Mesendoderm (in vitro differentiated cells): ENCODE measurements at regions not wholly inside any gene's neighbourhood (a gene's known extent, or its start where the extent isn't known, plus 50 kb on each side); places are given as distances from the start of the nearest gene placed in this dataset.
A peak's percentile ranks its signal among the peaks of the same experiment; 100 is the strongest.

ENCODE experiments used
- DNase-seq: peaks from one replicate; pipeline ENCODE4 v3.0.0; 2013
- H2AK5ac ChIP-seq: 2 replicates; pipeline ENCODE4 v1.6.1; 2013; ENCODE audit warnings: low read length, inconsistent platforms
- H2BK120ac ChIP-seq: 2 replicates; pipeline ENCODE4 v1.6.1; 2013; ENCODE audit warnings: low read depth, mild to moderate bottlenecking, low read length, moderate library complexity, mixed read lengths
- H2BK15ac ChIP-seq: replicated peaks from 2 replicates; pipeline ENCODE4 v1.6.1; 2013; ENCODE audit warnings: low read depth, mild to moderate bottlenecking, moderate library complexity
- H2BK5ac ChIP-seq: 2 replicates; pipeline ENCODE4 v1.6.1; 2013; ENCODE audit warnings: low read length, inconsistent platforms
- H3K18ac ChIP-seq: 2 replicates; pipeline ENCODE4 v1.6.1; 2013; ENCODE audit warnings: mild to moderate bottlenecking, low read length, mixed read lengths
- H3K23ac ChIP-seq: one replicate; pipeline ENCODE4 v1.6.1; 2013; ENCODE audit warnings: low read length
- H3K27ac ChIP-seq: 2 replicates; pipeline ENCODE4 v1.5.1; 2013; ENCODE audit warnings: low read depth, mild to moderate bottlenecking, inconsistent platforms, low read length, moderate library complexity
- H3K27me3 ChIP-seq: 2 replicates; pipeline ENCODE4 v1.6.1; 2013; ENCODE audit warnings: low read length, control low read depth, mild to moderate bottlenecking, inconsistent platforms; ENCODE audit not compliant: insufficient read depth, poor library complexity
- H3K36me3 ChIP-seq: 2 replicates; pipeline ENCODE4 v1.6.1; 2013; ENCODE audit warnings: low read length, inconsistent platforms; ENCODE audit not compliant: control insufficient read depth, insufficient read depth
- H3K4ac ChIP-seq: one replicate; pipeline ENCODE4 v1.6.1; 2013; ENCODE audit warnings: low read depth, mild to moderate bottlenecking, low read length, moderate library complexity
- H3K4me1 ChIP-seq: 2 replicates; pipeline ENCODE4 v1.6.1; 2013; ENCODE audit warnings: low read depth, low read length, inconsistent platforms; ENCODE audit not compliant: control insufficient read depth
- H3K4me2 ChIP-seq: 2 replicates; pipeline ENCODE4 v1.6.1; 2013; ENCODE audit warnings: low read length
- H3K4me3 ChIP-seq: 2 replicates; pipeline ENCODE4 v1.5.1; 2013; ENCODE audit warnings: mild to moderate bottlenecking, low read length
- H3K56ac ChIP-seq: one replicate; pipeline ENCODE4 v1.6.1; 2013; ENCODE audit warnings: low read length
- H3K79me1 ChIP-seq: 2 replicates; pipeline ENCODE4 v1.6.1; 2013; ENCODE audit warnings: low read length, inconsistent platforms
- H3K79me2 ChIP-seq: 2 replicates; pipeline ENCODE4 v1.6.1; 2013; ENCODE audit warnings: mild to moderate bottlenecking, low read length; ENCODE audit not compliant: control insufficient read depth, insufficient read depth
- H3K9ac ChIP-seq: 2 replicates; pipeline ENCODE4 v1.6.1; 2013; ENCODE audit warnings: low read length, inconsistent platforms
- H4K5ac ChIP-seq: one replicate; pipeline ENCODE4 v1.6.1; 2013; ENCODE audit warnings: low read length
- H4K8ac ChIP-seq: one replicate; pipeline ENCODE4 v1.6.1; 2013; ENCODE audit warnings: low read depth, mild to moderate bottlenecking, control low read depth, low read length, moderate library complexity
- WGBS: extraction: QIAGEN DNeasy Blood & Tissue Kit; methylation state at CpG from one replicate; pipeline ENCODE4 v1.1.7; 2013; ENCODE audit warnings: low lambda C conversion rate, missing lambda C conversion rate; ENCODE audit not compliant: insufficient coverage; ENCODE audit errors: extremely low coverage; 5-methylcytosine and 5-hydroxymethylcytosine counted together

DNA sequence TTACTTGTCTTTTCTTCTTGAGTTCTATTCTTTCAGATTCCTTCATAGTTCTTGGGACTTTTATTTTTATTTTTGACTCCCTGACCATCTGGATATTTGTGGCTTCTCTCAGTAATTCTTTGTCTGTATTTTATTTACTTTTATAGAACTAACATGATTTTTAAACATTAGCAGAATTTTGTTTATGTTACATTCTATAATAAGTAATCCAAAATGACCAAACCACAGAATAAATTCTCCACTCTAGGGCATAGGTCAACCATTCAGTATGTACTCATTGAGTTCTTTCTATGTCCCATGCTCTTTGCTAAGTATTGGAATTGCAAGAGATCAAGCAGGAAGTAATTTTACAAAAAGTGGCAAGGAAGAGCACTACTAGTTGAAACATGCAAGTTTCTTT is 969.0 kb downstream of the TTLL7 start:
- H3K27ac ChIP-seq, result no peak overlapping the region
- no peak overlapping the region for H3K4ac ChIP-seq
- no peak overlapping the region for H4K8ac ChIP-seq
- no peak overlapping the region for H2BK5ac ChIP-seq
- DNase-seq, result no peak
- H3K27me3 ChIP-seq, result no peaks in the 10 kb centered on the region
- H3K4me1 ChIP-seq, result no peaks in the 10 kb centered on the region
- H3K56ac ChIP-seq, result no peak overlapping the region
- no peak overlapping the region for H3K9ac ChIP-seq
- H3K79me1 ChIP-seq, result no peaks in the 10 kb centered on the region
- H3K18ac ChIP-seq, result no peak overlapping the region
- no peak overlapping the region for H3K23ac ChIP-seq
- H3K36me3 ChIP-seq, result no peaks in the 10 kb centered on the region
- H2AK5ac ChIP-seq, result no peak overlapping the region
- no peak overlapping the region for H3K4me2 ChIP-seq
- H2BK120ac ChIP-seq, result no peak overlapping the region
- H3K79me2 ChIP-seq, result no peaks in the 10 kb centered on the region
- no peak overlapping the region for H3K4me3 ChIP-seq
- H2BK15ac ChIP-seq, result no peak overlapping the region
- no peak overlapping the region for H4K5ac ChIP-seq

DNA sequence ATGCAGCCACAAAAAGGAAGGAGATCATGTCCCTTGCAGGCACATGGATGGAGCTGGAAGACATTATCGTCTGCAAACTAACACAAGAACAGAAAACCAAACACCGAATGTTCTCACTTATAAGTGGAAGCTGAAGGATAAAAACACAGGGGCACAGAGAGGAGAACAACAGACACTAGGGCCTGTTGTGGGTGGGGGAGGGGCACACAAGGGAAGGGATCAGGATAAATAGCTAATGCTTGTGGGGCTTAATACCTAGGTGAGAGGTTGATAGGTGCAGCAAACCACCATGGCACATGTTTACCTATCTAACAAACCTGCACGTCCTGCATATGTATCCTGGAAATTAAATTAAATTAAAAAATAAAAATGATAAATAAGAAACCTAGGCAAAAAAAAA is 969.9 kb downstream of the TTLL7 start:
- no CpG with 5 or more reads among the region's 3 CpGs for WGBS
- no peak overlapping the region for H3K4ac ChIP-seq

DNA sequence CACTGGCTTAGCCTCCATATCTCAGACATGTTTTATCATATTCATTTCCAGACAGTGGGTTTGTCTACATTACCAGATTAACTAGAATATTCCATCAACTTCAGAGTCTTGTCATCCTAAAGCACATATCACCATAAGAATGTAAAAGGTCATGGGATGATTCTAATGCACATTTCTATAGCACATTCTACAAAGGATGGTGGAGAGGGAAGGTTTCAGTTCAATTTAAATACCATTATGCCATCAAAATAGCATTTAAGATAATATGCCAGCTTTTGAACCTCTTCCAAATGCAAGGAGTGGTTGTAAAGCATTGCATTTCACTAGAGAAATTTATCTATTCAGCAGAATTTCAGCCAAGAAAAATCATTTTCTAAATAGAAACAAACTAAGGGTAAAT is 970.5 kb downstream of the TTLL7 start:
- H3K79me2 ChIP-seq, result no peaks in the 10 kb centered on the region
- no peak overlapping the region for H3K9ac ChIP-seq
- H3K4me2 ChIP-seq, result no peak overlapping the region
- H2AK5ac ChIP-seq, result no peak overlapping the region
- no peaks in the 10 kb centered on the region for H3K4me1 ChIP-seq
- H3K27ac ChIP-seq, result no peak overlapping the region
- no peak for DNase-seq
- H2BK120ac ChIP-seq, result no peak overlapping the region
- no peak overlapping the region for H3K56ac ChIP-seq
- H4K8ac ChIP-seq, result no peak overlapping the region
- no peak overlapping the region for H4K5ac ChIP-seq
- no peaks in the 10 kb centered on the region for H3K36me3 ChIP-seq
- no peak overlapping the region for H3K4me3 ChIP-seq
- H2BK5ac ChIP-seq, result no peak overlapping the region
- H2BK15ac ChIP-seq, result no peak overlapping the region
- H3K27me3 ChIP-seq, result no peaks in the 10 kb centered on the region
- H3K4ac ChIP-seq, result no peak overlapping the region
- H3K18ac ChIP-seq, result no peak overlapping the region
- no peaks in the 10 kb centered on the region for H3K79me1 ChIP-seq
- H3K23ac ChIP-seq, result no peak overlapping the region

More for the DNA sequence above, 969.9 kb downstream of the TTLL7 start:
- Histone ChIP-seq H3K4me3 (no peak overlapping the region), H2AK5ac (no peak overlapping the region), H2BK5ac (no peak overlapping the region), H3K27ac (no peak overlapping the region), H3K27me3 (no peaks in the 10 kb centered on the region), H3K4me1 (no peaks in the 10 kb centered on the region), H3K79me1 (no peaks in the 10 kb centered on the region), H2BK15ac (no peak overlapping the region), H3K56ac (no peak overlapping the region), H3K18ac (no peak overlapping the region), H4K8ac (no peak overlapping the region), H4K5ac (no peak overlapping the region), H3K23ac (no peak overlapping the region), H3K79me2 (no peaks in the 10 kb centered on the region), H3K9ac (no peak overlapping the region), H3K4me2 (no peak overlapping the region), H2BK120ac (no peak overlapping the region), H3K36me3 (no peaks in the 10 kb centered on the region)
- peak; percentile 22 for DNase-seq

DNA sequence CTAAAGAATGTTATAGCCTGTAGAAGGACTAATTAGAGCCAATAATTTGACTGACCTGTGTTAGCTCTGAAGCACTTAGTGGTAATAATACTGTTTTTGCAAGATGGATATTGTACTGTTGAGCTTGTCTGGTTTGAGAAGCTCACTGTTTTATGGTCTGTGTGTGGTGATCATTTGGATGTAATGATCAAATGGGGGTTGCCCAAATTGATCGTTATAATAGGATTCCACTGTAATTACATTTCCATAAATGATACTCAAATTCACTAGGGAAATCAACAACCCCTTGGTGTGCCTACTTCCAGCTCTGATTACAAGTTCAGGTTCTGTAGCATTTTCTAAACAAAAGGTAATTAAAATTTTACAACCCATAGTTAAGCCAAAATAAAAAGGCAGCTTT is 971.4 kb downstream of the TTLL7 start:
- Histone ChIP-seq H3K4me3 (no peak overlapping the region), H3K4me2 (no peak overlapping the region), H2BK15ac (no peak overlapping the region), H3K23ac (no peak overlapping the region), H3K9ac (no peak overlapping the region), H3K4ac (no peak overlapping the region), H3K79me1 (no peaks in the 10 kb centered on the region), H4K5ac (no peak overlapping the region), H2AK5ac (no peak overlapping the region), H3K56ac (no peak overlapping the region), H3K27me3 (no peaks in the 10 kb centered on the region), H3K4me1 (no peaks in the 10 kb centered on the region), H2BK5ac (no peak overlapping the region), H3K36me3 (no peaks in the 10 kb centered on the region), H2BK120ac (no peak overlapping the region), H4K8ac (no peak overlapping the region), H3K18ac (no peak overlapping the region), H3K27ac (no peak overlapping the region), H3K79me2 (no peaks in the 10 kb centered on the region)
- WGBS, result no CpG with 5 or more reads among the region's 1 CpG
- no peak for DNase-seq

DNA sequence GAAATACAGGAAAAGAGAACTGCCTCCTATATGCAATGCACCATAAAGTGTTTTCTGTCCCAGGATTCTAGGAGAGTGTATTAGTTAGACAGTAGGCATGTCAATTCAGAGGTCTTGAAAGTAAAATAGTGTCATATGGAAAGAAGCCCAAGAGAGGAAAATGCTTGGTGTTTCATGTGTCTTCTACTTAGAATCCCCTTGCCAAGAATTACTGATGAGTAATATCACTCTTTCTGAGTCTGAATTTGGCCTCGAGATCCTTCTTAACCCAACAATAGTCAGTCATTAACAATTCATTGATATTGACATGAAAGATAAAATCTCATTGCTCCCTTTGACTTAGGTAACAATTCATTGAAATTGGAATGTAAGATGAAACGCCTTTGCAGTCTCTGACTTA is 972.2 kb downstream of the TTLL7 start:
- no CpG with 5 or more reads among the region's 2 CpGs for WGBS
- Histone ChIP-seq H3K56ac (no peak overlapping the region), H3K79me1 (no peaks in the 10 kb centered on the region)

DNA sequence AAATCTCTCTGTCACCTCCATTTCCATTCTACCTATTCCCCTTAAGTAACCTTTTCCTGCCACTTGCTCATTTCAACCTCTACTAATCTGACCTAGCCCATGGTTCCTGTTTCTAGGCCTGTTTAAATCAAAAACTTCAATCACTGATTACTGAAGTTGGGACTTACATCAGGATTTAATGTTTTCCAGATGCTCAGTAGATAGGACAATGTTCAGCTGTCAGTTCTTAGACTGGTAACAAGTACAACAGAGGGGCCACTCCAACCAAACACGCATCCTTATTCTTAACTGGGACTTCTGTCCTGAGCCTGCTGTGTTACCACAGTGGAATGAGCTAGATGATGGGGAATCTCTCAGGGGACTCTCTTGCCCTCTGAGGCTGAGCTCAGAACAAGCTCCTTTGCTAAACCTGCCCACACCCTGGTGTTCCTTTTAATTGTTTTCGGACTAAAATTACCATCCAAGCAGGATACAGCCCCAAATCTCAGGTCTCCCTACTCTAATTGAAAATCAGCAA is 974.6 kb downstream of the TTLL7 start:
- WGBS, result no CpG with 5 or more reads among the region's 2 CpGs
- Histone ChIP-seq H3K27ac (no peak overlapping the region), H2BK5ac (no peak overlapping the region), H4K5ac (no peak overlapping the region), H3K18ac (no peak overlapping the region), H3K23ac (no peak overlapping the region), H3K79me1 (no peaks in the 10 kb centered on the region), H2BK15ac (no peak overlapping the region), H3K79me2 (no peaks in the 10 kb centered on the region), H3K4me3 (no peak overlapping the region), H3K56ac (no peak overlapping the region), H2BK120ac (no peak overlapping the region), H2AK5ac (no peak overlapping the region), H3K27me3 (no peaks in the 10 kb centered on the region), H3K4me2 (no peak overlapping the region), H4K8ac (no peak overlapping the region), H3K4ac (no peak overlapping the region), H3K9ac (no peak overlapping the region), H3K4me1 (no peaks in the 10 kb centered on the region), H3K36me3 (no peaks in the 10 kb centered on the region)
- no peak for DNase-seq

More for the DNA sequence above, 972.2 kb downstream of the TTLL7 start:
- no peak overlapping the region for H2BK5ac ChIP-seq
- H3K18ac ChIP-seq, result no peak overlapping the region
- H4K5ac ChIP-seq, result no peak overlapping the region
- H3K27ac ChIP-seq, result no peak overlapping the region
- H3K4me2 ChIP-seq, result no peak overlapping the region
- no peaks in the 10 kb centered on the region for H3K79me2 ChIP-seq
- no peaks in the 10 kb centered on the region for H3K36me3 ChIP-seq
- H3K23ac ChIP-seq, result no peak overlapping the region
- H3K4ac ChIP-seq, result no peak overlapping the region
- H2BK15ac ChIP-seq, result no peak overlapping the region
- H3K4me3 ChIP-seq, result no peak overlapping the region
- H2BK120ac ChIP-seq, result no peak overlapping the region
- H3K9ac ChIP-seq, result no peak overlapping the region
- H4K8ac ChIP-seq, result no peak overlapping the region
- no peaks in the 10 kb centered on the region for H3K4me1 ChIP-seq
- no peak for DNase-seq
- no peaks in the 10 kb centered on the region for H3K27me3 ChIP-seq
- no peak overlapping the region for H2AK5ac ChIP-seq
